ENCODE measurements at regions not wholly inside any gene's neighbourhood (a gene's known extent, or its start where the extent isn't known, plus 50 kb on each side); places are given as distances from the start of the nearest gene placed in this dataset.

- H3K36me3 ChIP-seq (ENCODE audit: control insufficient read depth in 2 of 4, insufficient read depth in 4 of 4, low read length in 3 of 4): no peaks in the 10 kb centered on the region
- DNase-seq (ENCODE audit: low read depth in 1 of 2, low spot score in 2 of 2) (no peak), FAIRE-seq (no peak)
- H2BK120ac ChIP-seq (replicated peaks; ENCODE audit: low read depth, low read length): no peak overlapping the region
- no peaks in the 10 kb centered on the region for H4K20me1 ChIP-seq (replicated peaks in 1 of 2; ENCODE audit: control insufficient read depth in 1 of 2, insufficient read depth in 2 of 2, low read length in 2 of 2)
- H4K5ac ChIP-seq (ENCODE audit: insufficient read length, low read depth, low read length): no peak overlapping the region
- H2BK20ac ChIP-seq (ENCODE audit: low read length): no peak overlapping the region
- POLR2A ChIA-PET (ENCODE audit: partially characterized antibody): no interaction called here
- H4K91ac ChIP-seq (replicated peaks; ENCODE audit: insufficient read length, low read length): no peak overlapping the region
- H2BK15ac ChIP-seq (ENCODE audit: low read length): no peak overlapping the region
- H3K4me1 ChIP-seq (replicated peaks in 1 of 4; ENCODE audit: control insufficient read depth in 3 of 4, insufficient read depth in 4 of 4, low read length in 3 of 4): peaks cover 0 to 8% (median 3%) of the 10 kb centered on the region in 4 experiments; a peak in 2 of 7 replicates
- no peaks in the 10 kb centered on the region for H3K79me2 ChIP-seq (ENCODE audit: control insufficient read depth in 1 of 2, insufficient read depth in 2 of 2, low read length in 2 of 2)
- H3K79me1 ChIP-seq (ENCODE audit: low read depth, low read length): 0 out of 2 replicates have a peak, but pooled peaks cover 2% of the 10 kb centered on the region
- no peak overlapping the region for H3K23ac ChIP-seq (ENCODE audit: insufficient read length)
- no peaks in the 10 kb centered on the region for H3K23me2 ChIP-seq (ENCODE audit: low read depth, low read length)
- H2AK5ac ChIP-seq (ENCODE audit: low read depth, low read length): no peak overlapping the region
- H4K8ac ChIP-seq (ENCODE audit: extremely low read depth, insufficient read depth, low read length): no peak overlapping the region
- no peak overlapping the region for H2AFZ ChIP-seq (ENCODE audit: low read length)
- H3K9ac ChIP-seq (replicated peaks in 1 of 4; ENCODE audit: extremely low read depth in 1 of 4, low read depth in 3 of 4, low read length in 3 of 4): no peak overlapping the region
- no peak overlapping the region for H3K4me3 ChIP-seq (ENCODE audit: extremely low read depth in 1 of 4, insufficient read depth in 2 of 4, low read depth in 3 of 4, low read length in 4 of 4)
- no peak overlapping the region for H2BK12ac ChIP-seq (ENCODE audit: low read depth, low read length)
- no peak overlapping the region for H3K56ac ChIP-seq (replicated peaks; ENCODE audit: insufficient read length, low read depth, low read length)
- H3K27ac ChIP-seq (ENCODE audit: low read depth, low read length): no peak overlapping the region; the same call in 1 of the 2 replicates
- H3K4me2 ChIP-seq (ENCODE audit: insufficient read depth in 1 of 2, low read depth in 2 of 2, low read length in 2 of 2): no peak overlapping the region; a peak in 1 of 4 replicates
- CTCF ChIA-PET (ENCODE audit: partially characterized antibody): interaction anchor here (1.1 to 2.6 kb wide), 3 partner anchors 9 to 39 kb away, joined by 3 to 10 read pairs (median 4); no protein-coding TSS in a partner anchor
- no peak overlapping the region for H3K4ac ChIP-seq (replicated peaks; ENCODE audit: insufficient read length, low read depth, low read length)
- no peak overlapping the region for H2BK5ac ChIP-seq (ENCODE audit: low read depth, low read length)
- no peaks in the 10 kb centered on the region; a peak in 1 of 7 replicates for H3K27me3 ChIP-seq (replicated peaks in 1 of 4; ENCODE audit: control insufficient read depth in 3 of 4, extremely low read depth in 1 of 4, insufficient read depth in 3 of 4, low read length in 3 of 4)
- no peak for TF ChIP-seq HDAC2 (IDR thresholded peaks at IDR 0.05; ENCODE audit: borderline replicate concordance in 1 of 2, low read depth in 2 of 2, low read length in 2 of 2)
- WGBS, 2 experiments (ENCODE audit: extremely low coverage in 1 of 2, insufficient coverage in 1 of 2, insufficient read length in 1 of 2, insufficient replicate concordance in 2 of 2, low coverage in 1 of 2, low lambda C conversion rate in 2 of 2, missing lambda C conversion rate in 1 of 2): 81% methylated on average over 7 of the region's 7 CpGs; no CpG with 5 or more reads in 1 of the 2 experiments
- H3K14ac ChIP-seq (ENCODE audit: insufficient read length): no peak overlapping the region
- no peaks in the 10 kb centered on the region for H3K9me3 ChIP-seq (ENCODE audit: insufficient read depth in 2 of 2, low read depth in 1 of 2, low read length in 1 of 2)
- H3K18ac ChIP-seq (ENCODE audit: extremely low read depth, low read length): no peak overlapping the region
Observed at GRCh38 chr1:81225789-81226602, 574.7 kb upstream of the ADGRL2 start.

All from H1 (cell line).